AG04450 (cell line): ENCODE measurements at regions not wholly inside any gene's neighbourhood (a gene's known extent, or its start where the extent isn't known, plus 50 kb on each side); places are given as distances from the start of the nearest gene placed in this dataset.

Source experiments
- CTCF ChIA-PET: fragments of 300-600, 350-600 bp; formaldehyde crosslinking; extraction: SDS; loops from one replicate; lab custom pipeline; 2022; ENCODE audit warnings: antibody characterized with exemption, inconsistent platforms; lab: Charles Lee
- POLR2A ChIA-PET: fragments of 350-600 bp; formaldehyde crosslinking; extraction: SDS; loops from one replicate; lab custom pipeline; 2021; ENCODE audit warnings: antibody characterized with exemption, inconsistent platforms; lab: Yijun Ruan, JAX
- DNase-seq: peaks from one replicate; pipeline ENCODE4 v3.0.0-alpha.2; 2011; ENCODE audit warnings: low read depth, low spot score
- H3K27ac ChIP-seq: one replicate; pipeline ENCODE4 v1.5.1; 2012; ENCODE audit warnings: low read depth, low read length, control low read depth
- H3K27me3 ChIP-seq: one replicate; pipeline ENCODE4 v1.6.0; 2012; ENCODE audit warnings: low read length; ENCODE audit not compliant: control insufficient read depth, insufficient read depth
- H3K4me3 ChIP-seq: 2 replicates; pipeline ENCODE4 v1.5.1; 2011; ENCODE audit warnings: mild to moderate bottlenecking, low read depth, low read length, control low read depth
- H3K9me3 ChIP-seq: 2 replicates; pipeline ENCODE4 v1.5.1; 2012; ENCODE audit warnings: low read length; ENCODE audit not compliant: control insufficient read depth, insufficient read depth
- CTCF ChIP-seq: IDR thresholded peaks from 2 replicates; pipeline ENCODE4 v1.5.1; 2011; ENCODE audit warnings: low read depth, low read length, control low read depth, inconsistent platforms

GRCh38 chr7:26449175-26450165 lies 157.8 kb downstream of the SNX10 start:
- no peaks in the 10 kb centered on the region for H3K9me3 ChIP-seq
- ChIA-PET POLR2A (no interaction called here), CTCF (no interaction called here)
- H3K27me3 ChIP-seq, result no peaks in the 10 kb centered on the region
- DNase-seq, result no peak
- no peak for TF ChIP-seq CTCF
- H3K27ac ChIP-seq, result no peak overlapping the region
- no peak overlapping the region for H3K4me3 ChIP-seq

GRCh38 chr7:26451997-26452396 lies 160.3 kb downstream of the SNX10 start:
- no peak for TF ChIP-seq CTCF
- H3K27me3 ChIP-seq, result no peaks in the 10 kb centered on the region
- DNase-seq, result no peak
- H3K4me3 ChIP-seq, result no peak overlapping the region
- H3K27ac ChIP-seq, result no peak overlapping the region
- POLR2A ChIA-PET, result no interaction called here
- no peaks in the 10 kb centered on the region for H3K9me3 ChIP-seq
- CTCF ChIA-PET, result no interaction called here

- POLR2A ChIA-PET, result no interaction called here
- Histone ChIP-seq H3K27ac (no peak overlapping the region), H3K4me3 (no peak overlapping the region), H3K27me3 (no peaks in the 10 kb centered on the region), H3K9me3 (no peaks in the 10 kb centered on the region)
- DNase-seq, result no peak
- CTCF ChIA-PET, result interaction anchor here (1.2 kb wide), 1 partner anchor 84 kb away, joined by 3 read pairs; no protein-coding TSS in a partner anchor
- TF ChIP-seq CTCF, result no peak
These were observed 162.5 kb downstream of the SNX10 start for GRCh38 chr7:26454180-26454579.

GRCh38 chr7:26457696-26458327 lies 166.2 kb downstream of the SNX10 start:
- DNase-seq, result no peak
- CTCF ChIA-PET, result no interaction called here
- Histone ChIP-seq H3K9me3 (no peaks in the 10 kb centered on the region), H3K4me3 (no peak overlapping the region), H3K27me3 (no peaks in the 10 kb centered on the region), H3K27ac (no peak overlapping the region)
- no peak for TF ChIP-seq CTCF
- POLR2A ChIA-PET, result no interaction called here
